Stimulated activated CD8-positive, alpha-beta memory T cell treated with anti-CD3 and anti-CD28 coated beads, Interleukin-12 subunit alpha, Interleukin-12 subunit beta, amount 100 ng/mL, for 4 hours (primary cell): ENCODE measurements at regions not wholly inside any gene's neighbourhood (a gene's known extent, or its start where the extent isn't known, plus 50 kb on each side); places are given as distances from the start of the nearest gene placed in this dataset.
"Not testable (repeated sequence)": the region's sequence is repeated elsewhere in the genome, so short reads cannot be mapped to it uniquely, and the experiment has no call there.

Experiments
- DNase-seq: peaks from one replicate; pipeline ENCODE4 v3.0.0-alpha.2; 2020; ENCODE audit warnings: low read depth

GRCh38 chr2:175414882-175415487, 233.5 kb upstream of the ATP5MC3 start:
- DNase-seq = no peak

- no peak for DNase-seq
Measured at GRCh38 chr2:175414191-175414881, 232.8 kb upstream of the ATP5MC3 start.

- not testable (repeated sequence) for DNase-seq
Measured at GRCh38 chr2:175410941-175411340, 229.4 kb upstream of the ATP5MC3 start.

- DNase-seq = no peak
Measured at GRCh38 chr2:175404839-175405238, 223.3 kb upstream of the ATP5MC3 start.

- no peak for DNase-seq
Measured at GRCh38 chr2:175403599-175404221, 222.2 kb upstream of the ATP5MC3 start.

- no peak for DNase-seq
Measured at GRCh38 chr2:175402571-175402970, 221.1 kb upstream of the ATP5MC3 start.

- no peak for DNase-seq
Measured at GRCh38 chr2:175401956-175402469, 220.5 kb upstream of the ATP5MC3 start.

- DNase-seq = no peak
Measured at GRCh38 chr2:175400975-175401374, 219.5 kb upstream of the ATP5MC3 start.

- DNase-seq = no peak
Measured at GRCh38 chr2:175399326-175399725, 217.8 kb upstream of the ATP5MC3 start.

- no peak for DNase-seq
Measured at GRCh38 chr2:175398848-175399247, 217.3 kb upstream of the ATP5MC3 start.

GRCh38 chr2:175396696-175397095, 215.2 kb upstream of the ATP5MC3 start:
- no peak for DNase-seq

GRCh38 chr2:175393851-175394250, 212.3 kb upstream of the ATP5MC3 start:
- DNase-seq = no peak

- DNase-seq = no peak
Measured at GRCh38 chr2:175383286-175383685, 201.8 kb upstream of the ATP5MC3 start.

GRCh38 chr2:175373729-175374128, 192.2 kb upstream of the ATP5MC3 start:
- no peak for DNase-seq

GRCh38 chr2:175372704-175373701, 191.5 kb upstream of the ATP5MC3 start:
- DNase-seq = no peak

GRCh38 chr2:175371378-175371777, 189.9 kb upstream of the ATP5MC3 start:
- no peak for DNase-seq

GRCh38 chr2:175366815-175367214, 185.3 kb upstream of the ATP5MC3 start:
- no peak for DNase-seq

- no peak for DNase-seq
Measured at GRCh38 chr2:175363699-175364098, 182.2 kb upstream of the ATP5MC3 start.

- no peak for DNase-seq
Measured at GRCh38 chr2:175362331-175362730, 180.8 kb upstream of the ATP5MC3 start.

GRCh38 chr2:175359710-175360109, 178.2 kb upstream of the ATP5MC3 start:
- DNase-seq = no peak

GRCh38 chr2:175356901-175357300, 175.4 kb upstream of the ATP5MC3 start:
- no peak for DNase-seq

GRCh38 chr2:175355246-175355645, 173.7 kb upstream of the ATP5MC3 start:
- no peak for DNase-seq
